Small intestine (tissue), 7 donors: ENCODE measurements at regions not wholly inside any gene's neighbourhood (a gene's known extent, or its start where the extent isn't known, plus 50 kb on each side); places are given as distances from the start of the nearest gene placed in this dataset.

Experiments
- DNase-seq, 2 donors: peaks; one replicate each; pipeline versions ENCODE4 v3.0.0 to v3.0.0-alpha.2; 2013
- FAIRE-seq: peaks from 2 replicates; lab custom pipeline; 2012; peaks lifted over from hg19 to GRCh38; lab: Jason Lieb, UNC
- H3K27ac ChIP-seq, 3 donors: one replicate each; pipeline ENCODE4 v1.5.1; 2013; ENCODE audit warnings: low read length in 2 of 3, mild to moderate bottlenecking in 2 of 3, control low read depth in 1 of 3, inconsistent platforms in 1 of 3, low read depth in 1 of 3, moderate library complexity in 1 of 3
- H3K27me3 ChIP-seq, 3 donors: one replicate each; pipeline ENCODE4 v1.6.1; 2013; ENCODE audit warnings: low read length in 3 of 3, inconsistent platforms in 1 of 3; ENCODE audit not compliant: control insufficient read depth in 3 of 3, insufficient read depth in 3 of 3
- H3K36me3 ChIP-seq, 3 donors: one replicate each; pipeline ENCODE4 v1.6.1; 2013; ENCODE audit warnings: low read length in 3 of 3, inconsistent platforms in 1 of 3, low read depth in 1 of 3, mild to moderate bottlenecking in 1 of 3, moderate library complexity in 1 of 3; ENCODE audit not compliant: control insufficient read depth in 3 of 3, insufficient read depth in 2 of 3
- H3K4me1 ChIP-seq, 3 donors: one replicate each; pipeline ENCODE4 v1.6.1; 2013; ENCODE audit warnings: low read length in 2 of 3, inconsistent platforms in 1 of 3, low read depth in 1 of 3, mild to moderate bottlenecking in 1 of 3, moderate library complexity in 1 of 3; ENCODE audit not compliant: control insufficient read depth in 3 of 3, insufficient read depth in 2 of 3
- H3K4me3 ChIP-seq, 3 donors: one replicate each; pipeline ENCODE4 v1.5.1; 2013; ENCODE audit warnings: low read length in 3 of 3, control low read depth in 1 of 3, inconsistent platforms in 1 of 3, low read depth in 1 of 3, mild to moderate bottlenecking in 1 of 3, moderate library complexity in 1 of 3
- H3K9me3 ChIP-seq, 2 donors: one replicate each; pipeline ENCODE4 v1.6.1; 2013; ENCODE audit warnings: low read depth in 1 of 2, low read length in 1 of 2; ENCODE audit not compliant: control insufficient read depth in 2 of 2, insufficient read depth in 1 of 2
- WGBS, 3 donors: extraction: QIAGEN DNeasy Blood & Tissue Kit; methylation state at CpG; one replicate each; pipeline ENCODE4 v1.1.7; 2013; 5-methylcytosine and 5-hydroxymethylcytosine counted together
- donor health status: healthy with polysubstance abuse.
- donor health status: control.
- donor health status: control.
- donor health status: Bipolar disorder and iron deficiency.
- donor health status: healthy.

DNA sequence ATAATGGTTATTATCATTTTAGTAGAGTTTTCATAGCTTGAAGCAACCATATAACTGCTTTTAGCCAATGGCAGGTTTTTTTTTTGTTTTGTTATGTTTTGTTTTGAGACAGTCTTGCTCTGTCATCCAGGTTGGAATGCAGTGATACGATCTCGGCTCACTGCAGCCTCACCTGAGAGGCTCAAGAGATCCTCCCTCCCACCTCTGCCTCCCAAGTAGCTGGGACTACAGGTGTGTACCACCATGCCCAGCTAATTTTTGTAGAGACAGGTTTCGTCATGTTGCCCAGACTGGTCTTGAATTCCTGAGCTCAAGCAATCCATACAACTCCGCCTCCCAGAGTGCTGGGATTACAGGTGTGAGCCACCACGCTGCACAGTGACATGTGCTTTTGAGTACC is 117.5 kb upstream of the GAREM1 start:
- Histone ChIP-seq H3K9me3 (peaks cover 0 to 5% of the 10 kb centered on the region in 2 donors), H3K4me3 (no peak overlapping the region), H3K36me3 (no peaks in the 10 kb centered on the region), H3K27ac (no peak overlapping the region), H3K4me1 (no peaks in the 10 kb centered on the region), H3K27me3 (no peaks in the 10 kb centered on the region)
- WGBS, 3 donors = 84 to 93% (median 89%) methylated on average over 5 of the region's 5 CpGs
- DNase-seq (no peak), FAIRE-seq (no peak)

DNA sequence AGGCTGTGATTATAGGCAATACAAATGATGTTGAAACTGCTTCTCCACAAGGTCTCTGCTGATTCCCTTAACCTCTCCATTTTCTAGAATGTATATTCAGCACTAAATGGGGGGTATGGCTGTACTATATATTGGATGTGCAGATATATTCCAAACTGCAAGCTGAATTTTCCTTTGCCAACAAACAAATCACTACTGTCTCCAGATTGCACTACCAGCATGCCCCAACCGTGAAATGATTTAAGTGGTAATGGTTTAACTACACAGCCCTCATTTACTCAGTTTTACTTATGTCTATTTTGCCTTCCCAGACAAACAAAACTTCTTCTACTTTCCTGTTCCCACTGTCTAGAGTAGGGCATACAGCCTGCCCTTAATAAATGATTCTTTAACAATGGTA is 112.7 kb upstream of the GAREM1 start:
- 66 to 73% (median 67%) methylated on average over 1 of the region's 1 CpG for WGBS, 3 donors
- Histone ChIP-seq H3K27me3 (no peaks in the 10 kb centered on the region), H3K27ac (no peak overlapping the region), H3K36me3 (no peaks in the 10 kb centered on the region), H3K4me3 (no peak overlapping the region), H3K9me3 (peaks cover 0 to 10% of the 10 kb centered on the region in 2 donors), H3K4me1 (no peaks in the 10 kb centered on the region)
- no peak for FAIRE-seq
- DNase-seq = no peak

DNA sequence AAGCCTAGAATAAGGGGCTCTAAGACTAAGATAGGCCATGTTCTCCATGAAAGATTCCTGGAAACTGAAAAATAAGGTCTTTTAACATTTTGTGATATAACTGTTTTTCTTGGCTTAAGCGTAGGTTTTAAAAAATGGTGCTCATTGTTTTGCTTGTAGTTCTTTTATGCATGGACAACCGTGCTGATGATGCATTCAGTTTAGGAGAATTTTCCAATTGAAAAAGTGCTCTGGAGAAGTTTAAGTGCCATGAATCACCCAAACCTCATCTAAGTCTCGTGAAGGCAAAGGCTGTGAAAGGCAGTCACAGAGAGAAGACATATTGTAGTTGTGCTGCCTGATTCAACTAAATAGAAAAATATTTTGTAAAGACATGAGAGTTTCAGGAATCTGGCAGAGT is 111.8 kb upstream of the GAREM1 start:
- H3K4me3 ChIP-seq = no peak overlapping the region
- WGBS, 3 donors = 74 to 82% (median 81%) methylated on average over 3 of the region's 3 CpGs
- no peaks in the 10 kb centered on the region for H3K27me3 ChIP-seq
- no peaks in the 10 kb centered on the region for H3K36me3 ChIP-seq
- no peaks in the 10 kb centered on the region for H3K4me1 ChIP-seq
- no peak for FAIRE-seq
- no peak for DNase-seq
- H3K27ac ChIP-seq = no peak overlapping the region
- H3K9me3 ChIP-seq = peaks cover 0 to 10% of the 10 kb centered on the region in 2 donors

DNA sequence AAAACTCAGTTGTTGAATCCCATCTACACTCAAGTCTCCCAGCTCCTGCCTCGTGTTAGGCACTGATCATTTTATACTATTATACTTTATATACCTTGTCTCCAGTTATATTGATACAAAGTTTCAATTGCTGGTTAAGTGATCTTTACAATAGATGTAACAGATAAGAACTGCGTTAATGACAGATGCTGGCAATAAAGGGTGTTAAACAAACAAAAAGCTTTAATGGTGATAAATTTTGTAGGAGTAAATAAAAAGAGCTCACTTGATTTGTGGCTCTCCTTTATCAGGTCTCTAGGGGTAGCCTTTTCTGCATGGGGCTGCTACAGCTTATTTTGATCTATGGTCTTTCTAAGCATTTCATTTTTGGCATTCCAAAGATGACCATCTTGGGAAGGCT is 106.9 kb upstream of the GAREM1 start:
- 16 to 41% (median 20%) methylated on average over 2 of the region's 2 CpGs for WGBS, 3 donors

DNA sequence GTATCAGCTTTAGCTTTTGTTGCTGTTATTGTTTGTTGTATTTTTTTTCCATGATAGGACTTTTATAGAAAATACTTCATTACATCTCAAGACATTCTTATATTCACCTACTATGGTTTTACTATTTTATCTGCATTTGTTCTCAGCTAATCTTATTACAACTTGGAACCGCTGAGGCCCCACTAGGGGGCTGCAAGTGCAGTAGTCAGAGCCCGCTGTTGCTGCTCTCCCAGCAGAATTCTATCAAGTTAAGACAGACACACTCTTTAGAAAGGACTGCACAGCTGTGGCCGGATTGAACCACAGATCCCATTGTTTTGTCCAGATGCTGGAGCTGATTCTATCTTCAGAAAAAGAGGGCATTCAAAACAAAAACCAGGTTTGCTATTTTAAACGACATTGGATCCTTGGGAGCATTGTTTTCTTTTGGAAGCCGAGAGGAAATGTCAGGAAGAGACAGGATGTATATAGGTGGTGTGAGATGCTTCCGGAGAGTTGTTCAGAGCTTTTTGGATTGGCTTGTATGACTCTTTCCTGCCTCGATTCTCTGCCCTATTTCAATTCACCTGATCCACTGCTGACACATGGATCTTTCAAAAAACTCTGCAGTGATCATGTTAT is 105.7 kb upstream of the GAREM1 start:
- Histone ChIP-seq H3K4me3 (no peak overlapping the region), H3K27me3 (peaks cover 0 to 2% (median 0%) of the 10 kb centered on the region in 3 donors), H3K36me3 (no peaks in the 10 kb centered on the region), H3K4me1 (peaks cover 0 to 2% (median 0%) of the 10 kb centered on the region in 3 donors), H3K9me3 (peaks cover 0 to 10% of the 10 kb centered on the region in 2 donors), H3K27ac (no peak overlapping the region)
- DNase-seq (peak in 1 of 2 donors; percentile 31), FAIRE-seq (no peak)
- WGBS, 3 donors = 16 to 40% (median 37%) methylated on average over 7 of the region's 7 CpGs

More for the DNA sequence above, 106.9 kb upstream of the GAREM1 start:
- FAIRE-seq (no peak), DNase-seq (no peak)
- Histone ChIP-seq H3K4me3 (no peak overlapping the region), H3K27me3 (peaks cover 0 to 2% (median 0%) of the 10 kb centered on the region in 3 donors), H3K9me3 (peaks cover 0 to 10% of the 10 kb centered on the region in 2 donors), H3K27ac (no peak overlapping the region), H3K4me1 (peaks cover 0 to 2% (median 0%) of the 10 kb centered on the region in 3 donors), H3K36me3 (no peaks in the 10 kb centered on the region)

DNA sequence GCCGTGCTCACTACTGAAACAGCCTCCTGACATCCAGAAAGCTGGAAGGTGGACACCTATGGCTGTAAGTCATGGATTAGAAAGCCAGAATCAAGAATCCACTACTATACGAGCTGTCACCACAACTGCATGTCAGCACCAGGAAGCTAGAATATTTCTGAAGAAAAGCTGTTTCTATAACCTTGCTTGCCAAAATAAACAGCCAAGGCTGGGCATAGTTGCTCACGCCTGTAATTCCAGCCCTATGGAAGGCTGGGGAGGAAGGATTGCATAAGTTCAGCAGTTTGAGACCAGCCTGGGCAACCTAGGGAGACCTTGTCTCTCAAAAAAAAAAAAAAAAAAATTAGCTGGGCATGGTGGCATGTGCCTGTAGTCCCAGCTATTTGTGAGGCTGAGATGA is 96.3 kb upstream of the GAREM1 start:
- Histone ChIP-seq H3K4me1 (no peaks in the 10 kb centered on the region), H3K27ac (no peak overlapping the region), H3K36me3 (no peaks in the 10 kb centered on the region), H3K9me3 (no peaks in the 10 kb centered on the region), H3K4me3 (no peak overlapping the region), H3K27me3 (no peaks in the 10 kb centered on the region)
- no peak for FAIRE-seq
- WGBS, 3 donors = 40 to 62% (median 56%) methylated on average over 3 of the region's 3 CpGs
- no peak for DNase-seq

DNA sequence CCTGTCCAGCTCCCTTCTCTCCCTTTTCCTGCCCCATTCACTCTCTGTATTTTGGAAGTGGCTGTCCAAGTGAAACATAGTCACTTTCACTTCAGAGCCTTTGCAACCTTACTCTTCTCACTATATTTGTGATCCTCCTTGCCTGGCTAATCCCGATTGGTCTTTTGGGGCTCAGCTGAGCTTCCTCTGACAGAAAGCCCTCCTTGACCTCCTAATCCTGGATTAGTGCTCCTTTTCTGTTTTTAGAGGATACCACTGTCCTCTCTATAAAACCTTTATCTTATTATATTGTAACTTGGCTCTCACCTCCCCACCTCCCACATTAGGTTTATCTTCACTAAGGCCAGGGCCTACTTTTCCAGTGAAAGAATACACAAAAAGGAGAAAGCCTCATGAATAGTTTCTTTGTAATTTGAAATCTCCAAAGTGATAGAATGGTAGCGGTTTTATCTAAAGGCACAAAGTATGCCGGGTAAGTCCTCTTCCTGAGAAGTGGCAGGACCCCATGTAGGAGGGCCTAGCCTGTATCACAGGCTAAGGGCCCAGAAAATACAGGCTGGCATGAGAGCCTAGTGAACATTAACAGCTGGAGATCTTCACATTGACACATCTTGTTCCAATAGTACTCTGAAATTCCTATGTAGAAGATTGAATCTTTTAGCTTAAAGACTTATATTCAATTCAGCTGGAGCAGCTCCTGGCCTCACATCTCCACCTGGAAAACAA is 83.1 kb upstream of the GAREM1 start:
- no peak for FAIRE-seq
- WGBS, 3 donors = 75 to 79% (median 79%) methylated on average over 3 of the region's 3 CpGs

DNA sequence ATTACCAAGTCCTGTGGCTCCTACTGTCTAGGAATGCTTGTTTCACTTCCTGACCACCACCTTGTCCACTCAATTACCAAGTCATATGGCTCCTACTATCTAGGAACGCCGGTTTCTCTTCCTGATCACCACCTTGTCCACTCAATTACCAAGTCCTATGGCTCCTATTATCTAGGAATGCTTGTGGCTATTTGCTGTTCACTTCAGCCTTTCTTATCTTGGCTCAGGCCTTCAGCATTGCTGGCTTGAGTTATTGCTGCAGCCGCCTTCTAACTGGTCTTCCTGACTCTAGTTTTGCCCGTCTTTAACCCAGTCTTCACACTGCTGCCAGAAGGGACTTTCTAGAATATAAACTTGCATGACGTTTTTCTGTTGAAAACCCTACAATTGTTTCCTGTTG is 82.5 kb upstream of the GAREM1 start:
- Histone ChIP-seq H3K9me3 (no peaks in the 10 kb centered on the region), H3K36me3 (no peaks in the 10 kb centered on the region), H3K27me3 (no peaks in the 10 kb centered on the region), H3K4me3 (no peak overlapping the region), H3K4me1 (no peaks in the 10 kb centered on the region), H3K27ac (peak overlapping the region in 1 of 3 donors; percentile 39)
- 68 to 75% (median 72%) methylated on average over 5 of the region's 5 CpGs for WGBS, 3 donors
- DNase-seq (peak in 1 of 2 donors; percentile 19), FAIRE-seq (no peak)

More for the DNA sequence above, 83.1 kb upstream of the GAREM1 start:
- Histone ChIP-seq H3K4me3 (no peak overlapping the region), H3K27me3 (no peaks in the 10 kb centered on the region), H3K4me1 (no peaks in the 10 kb centered on the region), H3K36me3 (no peaks in the 10 kb centered on the region), H3K9me3 (no peaks in the 10 kb centered on the region), H3K27ac (no peak overlapping the region)
- DNase-seq = no peak
